ENCODE measurements at regions not wholly inside any gene's neighbourhood (a gene's known extent, or its start where the extent isn't known, plus 50 kb on each side); places are given as distances from the start of the nearest gene placed in this dataset.
"Not testable (repeated sequence)": the region's sequence is repeated elsewhere in the genome, so short reads cannot be mapped to it uniquely, and the experiment has no call there.

GRCh38 chr11:90422787-90423186 is 199.9 kb upstream of the CHORDC1 start:
- TF ChIP-seq EZH2phosphoT487 (IDR thresholded peaks at IDR 0.05; ENCODE audit: low read length); CTCF (IDR thresholded peaks at IDR 0.05; ENCODE audit: low read length); EZH2 (optimal IDR thresholded peaks at IDR 0.05; ENCODE audit: low read depth, low read length): not testable (repeated sequence)
